Renal cortex interstitium (tissue), 11 donors: ENCODE measurements at regions not wholly inside any gene's neighbourhood (a gene's known extent, or its start where the extent isn't known, plus 50 kb on each side); places are given as distances from the start of the nearest gene placed in this dataset.
A peak's percentile ranks its signal among the peaks of the same experiment; 100 is the strongest.

Source experiments
- DNase-seq, 11 donors: peaks; one replicate each; pipeline ENCODE4 v3.0.0-alpha.2; 2013; ENCODE audit warnings: low read depth in 9 of 11, low spot score in 4 of 11; ENCODE audit errors: extremely low read depth in 1 of 11

DNA sequence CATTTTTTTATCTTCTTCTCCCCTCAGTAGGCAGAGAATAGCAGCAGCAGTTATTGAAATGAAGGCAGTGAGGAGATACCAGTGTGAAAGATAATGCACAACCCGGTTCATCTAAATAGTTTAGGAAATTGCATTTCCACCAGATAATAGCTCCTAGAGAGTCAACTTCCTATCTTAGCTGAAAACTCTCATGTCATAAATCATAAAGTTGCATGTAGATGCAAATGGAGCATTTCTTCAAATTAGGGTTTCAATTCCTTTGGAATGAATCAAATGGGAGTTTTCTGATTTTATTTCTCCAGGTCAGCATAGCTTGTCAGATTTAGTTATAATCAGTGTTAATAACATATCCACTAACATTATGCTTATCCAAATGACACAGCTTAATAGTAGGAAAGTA lies 335.3 kb downstream of the CNTNAP4 start:
- no peak for DNase-seq

DNA sequence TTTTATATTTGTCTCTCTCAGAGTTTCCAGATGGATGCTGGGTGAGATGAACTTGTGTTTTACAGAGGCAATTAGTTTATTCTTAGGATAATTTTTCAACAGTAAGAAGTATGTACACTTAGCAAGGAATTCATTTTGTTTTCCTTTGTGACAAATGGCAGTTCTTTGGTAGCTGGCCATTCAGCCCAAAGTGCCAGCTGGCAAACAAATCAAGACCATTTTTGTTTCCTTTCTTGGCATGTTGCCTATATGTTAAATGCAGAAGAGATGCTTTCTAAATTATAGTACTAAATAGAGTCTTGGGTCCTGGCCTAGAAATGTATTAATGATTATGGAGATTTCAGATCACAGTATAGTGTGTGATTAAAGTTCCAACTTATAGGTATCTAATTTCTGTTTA lies 337.1 kb downstream of the CNTNAP4 start:
- DNase-seq, result no peak

DNA sequence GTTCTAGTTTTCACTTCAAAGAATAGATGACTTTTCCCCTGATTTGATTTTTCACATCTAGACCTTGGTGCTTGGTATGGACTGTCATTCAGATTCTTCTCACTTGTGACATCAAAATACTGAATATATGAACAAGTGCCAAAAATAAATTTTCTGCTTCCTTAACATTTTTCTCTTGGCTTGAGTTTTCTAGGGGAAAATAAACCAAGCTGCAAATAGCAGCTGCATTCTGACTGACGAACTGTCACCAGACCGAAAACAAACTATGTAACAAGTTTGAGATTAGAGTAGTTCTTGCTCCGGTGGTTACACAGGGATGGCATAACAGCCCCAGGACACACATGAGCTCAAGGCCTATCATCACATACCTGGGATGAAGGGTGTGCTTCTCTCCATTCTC lies 345.7 kb downstream of the CNTNAP4 start:
- no peak for DNase-seq

DNA sequence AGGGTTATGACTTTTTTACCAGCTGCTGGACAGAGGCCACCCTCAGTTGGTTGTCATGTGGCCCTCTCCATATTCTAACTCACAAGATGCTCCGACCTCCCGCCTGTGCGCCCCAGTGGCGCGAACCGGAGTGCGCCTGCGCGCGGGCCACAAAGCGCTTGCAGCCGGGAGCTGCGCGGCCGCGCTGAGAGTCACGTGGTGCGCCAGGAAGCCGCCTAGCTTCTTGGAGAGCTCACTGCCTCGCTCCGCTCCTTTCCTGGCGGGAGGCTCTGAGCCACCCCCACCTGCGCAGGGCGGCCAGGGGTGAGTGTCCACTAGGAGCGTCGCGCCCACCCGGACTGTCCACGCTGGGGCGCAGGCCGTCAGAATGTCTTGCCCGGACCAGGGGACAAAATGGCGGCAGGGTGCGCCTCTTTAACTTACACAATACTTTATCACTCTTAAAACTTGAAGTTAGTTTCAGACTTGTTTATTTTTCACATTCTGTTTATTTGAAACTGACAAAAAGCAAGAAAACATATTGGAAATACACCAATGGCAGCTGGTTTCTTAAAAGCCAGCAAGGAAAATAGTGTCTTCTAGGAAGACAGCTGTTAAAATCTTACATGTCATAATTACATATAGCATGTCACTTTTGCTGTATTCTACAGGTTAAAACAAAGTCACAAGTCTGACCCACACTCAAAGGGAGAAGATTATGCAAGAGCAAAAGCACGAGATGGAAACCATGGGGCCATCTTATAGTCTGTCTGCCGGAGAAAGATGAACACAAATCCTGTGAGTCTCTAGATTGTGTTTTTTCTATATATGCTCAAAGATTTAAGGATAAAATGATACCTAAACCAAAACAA lies 357.9 kb downstream of the CNTNAP4 start:
- no peak for DNase-seq

DNA sequence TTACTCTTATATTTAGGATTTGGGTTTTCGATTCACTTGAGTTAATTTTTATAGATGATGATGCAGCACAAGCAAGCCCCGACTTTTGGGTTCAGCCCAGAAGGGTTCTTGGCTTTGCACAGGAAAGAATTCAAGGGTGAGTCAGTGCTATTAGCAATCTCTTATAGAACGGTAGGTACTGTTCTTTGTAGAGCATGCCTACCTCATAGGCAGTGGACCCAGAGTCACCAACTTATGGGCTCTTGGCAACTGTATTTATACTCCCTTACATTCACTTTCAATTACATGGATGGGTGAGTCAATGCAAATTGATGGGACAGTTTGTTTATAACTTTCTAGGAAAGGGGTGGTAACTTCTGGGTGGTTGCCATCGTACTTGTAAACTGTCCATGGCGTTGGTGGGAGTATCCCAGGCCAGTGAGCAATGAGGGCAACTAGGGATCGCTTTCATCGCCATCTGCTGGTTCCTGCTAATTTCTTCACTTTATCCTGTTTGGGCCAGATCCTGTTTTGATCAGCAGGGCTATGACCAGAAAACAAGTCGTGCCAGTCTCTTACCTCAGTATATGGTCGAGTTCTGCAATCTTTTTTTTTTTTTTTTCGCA lies 362.6 kb downstream of the CNTNAP4 start:
- DNase-seq, result peak in 7 of 11 donors; percentile 5 to 16 (median 10)

DNA sequence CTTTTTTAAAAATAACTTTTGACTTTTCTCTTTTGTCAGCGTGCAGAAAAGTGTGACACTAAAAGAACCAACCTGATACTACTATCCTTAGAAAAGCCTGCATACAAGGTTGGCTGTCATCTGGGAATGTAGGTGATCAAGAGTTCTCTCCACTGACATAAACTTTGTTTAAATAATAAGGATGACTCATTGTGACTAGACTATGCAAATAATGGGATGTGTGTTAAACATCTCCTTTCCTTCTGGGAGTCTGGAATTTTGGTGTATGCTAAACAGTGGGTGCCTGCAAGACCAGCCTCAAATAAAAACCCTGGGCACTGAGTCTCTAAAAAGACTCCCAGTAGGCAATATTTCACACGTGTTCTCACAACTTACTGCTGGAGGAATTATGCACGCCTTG lies 373.4 kb downstream of the CNTNAP4 start:
- DNase-seq, result no peak

DNA sequence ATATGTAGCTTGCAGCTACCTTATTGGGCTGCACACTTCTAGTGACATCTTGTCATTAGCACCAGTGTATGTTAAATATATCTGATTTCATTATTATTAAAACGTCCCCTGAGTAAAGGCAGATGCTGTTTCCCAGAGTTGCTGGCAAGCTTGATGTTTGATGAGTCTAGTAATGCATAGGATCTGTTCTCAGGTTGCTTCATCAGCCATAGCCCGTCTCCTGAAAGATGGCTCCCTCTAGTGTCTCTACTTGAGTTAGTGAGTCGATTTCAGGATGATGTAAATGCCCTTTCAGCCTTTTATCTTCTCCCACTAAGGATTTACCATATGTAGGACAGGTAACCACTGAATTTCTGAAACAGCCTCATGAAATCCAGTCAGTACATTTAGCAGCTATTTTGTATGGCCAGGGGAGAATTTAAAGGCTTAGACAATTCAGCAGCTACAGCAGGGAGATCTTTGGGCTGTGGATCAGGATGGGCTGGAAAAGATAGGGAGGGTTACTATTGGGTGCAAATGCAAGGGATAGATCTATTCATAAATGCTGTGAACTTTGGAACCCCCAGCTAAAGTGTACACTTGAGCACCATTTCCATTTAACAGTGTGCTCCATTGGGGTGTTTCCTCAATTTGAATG lies 376.3 kb downstream of the CNTNAP4 start:
- DNase-seq, result peak; percentile 13 to 39 (median 35)

DNA sequence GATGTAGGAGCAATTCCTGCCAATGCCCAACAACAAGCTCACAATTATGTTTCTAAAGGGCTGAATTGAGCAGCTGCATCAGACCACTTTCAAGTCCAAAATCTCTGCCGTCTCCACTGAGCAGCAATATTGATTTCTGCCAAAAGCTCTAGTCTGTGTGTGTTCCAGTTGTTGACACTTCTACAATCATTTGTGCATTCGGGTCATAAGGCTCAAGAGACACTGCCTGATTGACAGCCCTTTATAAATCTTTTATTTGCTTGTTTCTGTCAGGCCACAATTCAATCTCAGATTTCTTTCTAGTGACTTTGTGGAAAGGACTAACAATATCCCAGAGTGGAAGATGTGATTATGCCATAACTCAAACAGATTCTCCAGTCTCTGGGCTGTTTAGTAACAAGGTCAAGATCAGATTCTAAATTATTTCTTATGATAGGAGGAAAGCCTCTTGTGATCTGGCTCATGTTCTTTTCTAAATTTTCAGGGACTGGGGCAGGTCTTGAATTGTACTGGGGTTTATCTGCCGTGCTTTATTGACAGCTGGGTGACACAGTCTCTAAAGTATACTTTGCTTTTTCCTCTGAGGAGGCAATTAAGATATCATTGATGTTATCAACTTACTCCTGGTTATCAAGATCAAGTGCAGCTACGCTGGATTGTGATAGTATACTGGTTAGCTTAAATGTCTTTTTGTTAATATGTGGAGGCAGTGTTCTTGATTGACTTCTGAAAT lies 377.1 kb downstream of the CNTNAP4 start:
- DNase-seq, result no peak

DNA sequence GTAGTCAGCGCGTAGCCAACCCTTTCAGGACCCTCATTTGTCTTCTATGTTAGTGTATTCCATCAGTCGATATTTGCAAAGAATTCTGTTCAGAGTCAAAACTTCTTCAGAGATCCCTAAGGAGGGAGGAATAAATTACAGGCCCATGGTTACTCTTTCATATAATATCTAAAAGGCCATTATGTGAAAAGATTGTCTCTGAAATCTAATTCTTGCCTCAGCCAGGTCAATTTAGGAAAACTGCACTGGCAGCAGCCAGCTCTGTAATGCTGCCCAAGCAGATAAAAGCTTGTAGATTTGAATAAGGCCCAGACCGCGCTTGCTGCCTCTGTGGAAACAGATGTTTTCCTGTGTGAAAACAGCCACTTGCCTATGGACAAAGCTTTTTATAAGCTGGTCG lies 379.8 kb downstream of the CNTNAP4 start:
- DNase-seq, result no peak

DNA sequence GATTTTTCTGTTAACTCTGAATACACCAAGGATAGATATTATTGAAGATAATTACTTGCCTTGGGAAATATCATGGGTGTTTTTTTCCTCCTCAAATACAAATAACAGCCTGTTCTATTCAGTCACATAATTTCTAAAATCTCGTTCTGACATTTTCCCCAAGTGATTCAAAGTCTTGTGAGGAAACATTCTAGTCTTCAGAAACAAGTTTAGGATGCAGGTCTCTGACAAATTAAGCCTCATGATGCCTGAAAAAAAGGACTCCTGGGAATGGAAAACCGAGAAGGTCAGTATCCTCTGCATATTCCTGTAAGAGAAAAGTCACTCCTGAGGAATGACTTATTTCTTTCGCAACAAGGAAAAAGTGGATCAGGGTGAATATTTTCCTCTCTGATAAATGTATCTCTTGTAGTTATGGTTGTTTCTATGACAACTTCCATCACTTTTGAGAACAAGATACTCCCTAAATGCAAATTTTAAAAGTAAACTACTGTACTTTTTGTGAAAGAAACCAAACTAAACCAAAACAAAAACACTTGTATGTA lies 384.6 kb downstream of the CNTNAP4 start:
- no peak for DNase-seq

DNA sequence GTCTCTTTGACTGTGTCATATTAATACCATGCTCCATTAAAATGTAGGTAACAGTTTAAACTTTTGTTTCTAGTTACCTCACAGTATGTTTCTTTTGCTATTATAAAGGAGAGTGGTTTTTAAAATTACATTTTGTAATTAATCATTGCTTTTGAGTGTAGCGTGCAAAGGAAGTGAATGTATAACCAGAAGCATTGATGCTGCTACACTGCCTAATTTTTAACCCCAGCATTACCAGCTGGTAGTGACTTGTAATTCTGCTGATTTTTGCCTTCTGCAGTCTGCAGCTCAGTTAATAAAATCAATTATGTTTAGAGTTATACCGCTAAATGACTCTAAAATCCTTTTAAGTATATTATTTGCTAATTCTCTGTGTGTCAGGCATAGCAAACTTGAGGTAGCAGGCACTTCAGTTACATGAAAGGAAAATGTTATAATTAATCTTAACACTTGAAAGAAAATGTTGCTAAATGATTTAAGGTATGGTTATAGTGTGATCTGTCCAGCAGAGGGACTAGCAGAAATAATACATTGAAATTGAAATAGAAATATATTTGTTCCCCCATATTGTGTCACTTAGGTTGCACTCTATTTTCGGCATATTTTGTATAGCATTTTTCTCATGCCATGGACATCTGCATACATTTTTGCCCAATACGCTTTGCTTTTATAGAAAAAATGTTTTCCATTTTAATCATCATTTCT lies 388.5 kb downstream of the CNTNAP4 start:
- no peak for DNase-seq

DNA sequence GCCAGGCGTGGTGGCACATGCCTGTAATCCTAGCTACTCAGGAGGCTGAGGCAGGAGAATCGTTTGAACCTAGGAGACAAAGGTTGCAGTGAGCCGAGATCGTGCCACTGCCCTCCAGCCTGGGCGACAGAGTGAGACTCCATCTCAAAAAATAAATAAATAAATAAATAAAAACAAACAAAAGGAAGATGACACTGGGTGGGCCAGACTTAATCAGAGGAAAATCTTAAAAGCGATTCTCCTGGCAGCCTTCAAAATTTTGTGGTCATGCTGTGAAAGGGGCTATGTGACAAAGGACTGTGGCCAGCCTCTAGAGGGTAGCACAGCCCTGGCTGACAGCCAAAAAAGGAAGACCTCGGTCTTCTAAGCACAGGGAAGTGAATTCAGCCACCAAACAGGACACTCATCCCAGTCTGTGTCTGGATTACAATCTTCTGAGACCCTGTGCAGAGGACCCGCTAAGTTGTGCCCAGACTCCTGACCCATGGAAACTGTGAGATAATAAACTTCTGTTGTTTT lies 391.1 kb downstream of the CNTNAP4 start:
- DNase-seq, result no peak

DNA sequence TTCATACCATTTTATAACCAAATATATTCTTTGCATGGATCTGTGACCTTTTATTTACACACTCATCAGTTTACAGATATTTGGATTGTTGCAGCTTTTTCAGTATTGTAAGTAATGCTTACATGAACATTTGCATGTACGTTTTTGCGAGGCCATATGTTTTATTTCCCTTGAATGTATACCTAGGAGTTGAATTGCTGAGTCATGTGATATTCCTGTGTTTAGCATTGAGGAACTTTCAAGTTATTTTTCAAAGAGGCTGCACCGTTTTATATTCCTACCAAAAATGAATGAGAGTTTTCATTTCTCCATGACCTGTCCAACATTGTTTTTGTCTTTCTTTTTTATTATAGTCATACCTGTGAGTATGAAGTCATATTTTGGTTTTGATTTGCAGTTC lies 392.1 kb downstream of the CNTNAP4 start:
- no peak for DNase-seq

DNA sequence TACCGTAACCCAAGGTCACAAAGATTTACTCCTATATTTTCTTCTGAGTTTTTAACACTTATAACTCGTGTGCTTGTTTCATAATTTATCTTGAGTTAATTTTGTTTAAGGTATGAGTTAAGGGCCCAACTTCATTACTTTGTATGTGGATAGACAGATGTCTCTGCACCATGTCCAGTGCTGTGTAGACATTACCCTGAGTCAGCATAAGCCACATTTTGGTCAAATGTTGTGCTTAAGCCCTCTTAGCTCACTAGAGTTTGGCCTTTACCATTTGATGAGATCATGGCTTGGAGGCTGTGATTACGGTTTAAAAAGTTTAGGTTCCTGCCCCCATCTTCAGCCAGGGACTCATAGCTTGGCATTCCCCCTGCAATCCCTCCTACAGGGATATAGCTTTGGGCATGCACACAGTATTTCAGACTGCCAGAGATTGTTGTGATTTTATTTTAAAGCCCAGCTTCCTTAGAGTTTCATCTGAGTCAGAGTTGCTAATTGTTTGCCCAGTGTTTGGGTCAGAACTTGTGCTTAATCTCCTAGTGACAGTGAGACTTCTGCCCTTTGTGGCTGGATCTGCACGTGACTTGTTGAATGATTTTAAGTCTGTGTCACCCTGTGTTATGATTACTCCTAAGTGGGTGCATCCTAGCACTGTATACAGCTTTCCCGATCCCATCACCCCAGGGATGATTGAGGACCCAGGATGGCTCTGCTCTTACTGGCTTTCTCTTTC lies 393.1 kb downstream of the CNTNAP4 start:
- DNase-seq, result no peak

DNA sequence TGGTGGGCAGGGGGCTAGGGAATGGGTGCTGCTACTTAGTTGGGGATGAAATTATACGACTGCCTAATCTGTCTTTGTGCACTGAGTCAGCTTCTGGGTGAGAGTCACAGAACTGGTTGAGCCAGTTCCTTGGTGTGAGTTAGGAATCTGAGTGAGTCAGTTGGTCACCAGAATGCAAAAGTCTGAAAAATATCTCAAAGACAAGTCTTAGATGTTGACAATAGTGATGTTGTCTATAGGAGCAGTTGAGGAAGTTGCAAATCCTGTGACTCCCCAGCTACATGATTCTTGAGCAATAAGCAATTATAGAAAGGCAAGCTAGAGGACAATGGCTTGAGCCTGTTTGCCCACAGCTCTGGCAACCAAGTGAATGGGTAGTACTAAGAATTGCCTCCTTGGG lies 399.2 kb downstream of the CNTNAP4 start:
- DNase-seq, result no peak

DNA sequence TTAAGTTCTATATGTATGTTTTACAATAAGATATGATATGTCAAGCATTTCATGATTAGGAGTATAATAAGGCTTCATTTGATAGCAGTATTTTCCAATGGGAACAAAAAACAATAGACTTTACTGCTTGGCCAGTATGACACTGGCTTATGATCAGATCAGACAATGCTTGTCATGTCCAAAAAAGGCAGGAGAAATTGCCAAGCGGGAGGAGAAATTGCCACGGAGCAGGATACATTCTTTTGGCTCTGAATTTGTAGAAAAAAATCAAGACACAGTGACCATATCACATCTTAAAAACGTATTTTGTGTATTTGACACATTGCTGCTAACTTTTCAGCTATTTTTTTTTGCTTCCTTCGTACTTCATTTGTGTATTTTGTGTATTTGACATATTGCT lies 404.1 kb downstream of the CNTNAP4 start:
- no peak for DNase-seq

DNA sequence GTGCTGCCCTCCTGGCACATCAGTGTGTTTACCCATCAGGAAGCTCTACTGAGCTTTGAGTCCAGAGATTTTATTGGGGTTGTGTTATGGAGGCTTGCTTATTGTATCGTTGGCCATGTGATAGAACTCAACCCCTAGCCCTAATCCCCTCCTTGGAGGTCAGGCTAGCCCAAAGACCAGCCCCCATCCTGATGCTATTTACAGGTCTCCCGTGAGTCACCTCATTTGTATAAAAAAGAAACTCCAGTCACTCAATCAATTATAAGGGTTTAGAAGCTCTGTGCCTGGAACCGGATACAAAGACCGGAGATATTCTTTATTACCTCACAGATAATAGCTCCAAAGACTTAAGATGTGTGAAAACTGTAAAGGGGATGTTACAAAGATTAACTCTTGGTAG lies 405.9 kb downstream of the CNTNAP4 start:
- no peak for DNase-seq

DNA sequence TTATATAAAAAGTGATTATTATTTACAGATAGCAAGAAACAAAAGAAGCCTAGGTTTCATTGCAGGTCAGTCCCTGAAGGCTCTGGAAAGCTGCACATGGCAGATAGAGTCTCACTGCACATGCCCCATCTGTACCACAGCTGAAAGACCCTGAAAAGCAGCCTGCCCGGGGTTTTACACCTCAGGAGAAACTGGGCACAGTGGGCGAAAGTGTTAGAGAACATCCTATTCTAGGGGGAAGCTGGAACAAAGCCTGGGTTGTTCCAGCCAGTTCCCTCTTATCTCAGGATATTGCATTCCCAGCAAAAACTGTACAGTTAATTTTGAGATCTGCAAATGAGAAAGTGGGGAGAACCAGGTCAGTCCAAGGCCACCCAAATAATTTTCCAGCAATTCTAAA lies 419.7 kb downstream of the CNTNAP4 start:
- no peak for DNase-seq
